ENCODE measurements at regions not wholly inside any gene's neighbourhood (a gene's known extent, or its start where the extent isn't known, plus 50 kb on each side); places are given as distances from the start of the nearest gene placed in this dataset.

GRCh38 chr9:90423661-90424193, 218.9 kb downstream of the DIRAS2 start:
- Histone ChIP-seq H3K36me3 (ENCODE audit: insufficient read depth, low read length) (no peaks in the 10 kb centered on the region), H3K27ac (ENCODE audit: low read depth, low read length, poor library complexity, severe bottlenecking) (no peak overlapping the region), H3K79me2 (ENCODE audit: insufficient read depth, low read depth, low read length) (no peaks in the 10 kb centered on the region), H4K20me1 (ENCODE audit: insufficient read depth, low read length) (no peaks in the 10 kb centered on the region), H2AFZ (ENCODE audit: low read length) (no peak overlapping the region), H3K9me2 (ENCODE audit: insufficient read depth, low read length) (no peaks in the 10 kb centered on the region), H3K4me1 (ENCODE audit: insufficient read depth, low read length, poor library complexity, severe bottlenecking) (no peaks in the 10 kb centered on the region), H3K4me3 (ENCODE audit: low read depth, low read length, poor library complexity, severe bottlenecking) (no peak overlapping the region), H3K4me2 (ENCODE audit: low read length) (no peak overlapping the region), H3K9me3 (ENCODE audit: low read length) (no peaks in the 10 kb centered on the region)
- no peak for DNase-seq (ENCODE audit: low spot score)
- ChIA-PET CTCF (ENCODE audit: unreplicated experiment) (no interaction called here), POLR2A (no interaction called here)
- TF ChIP-seq EZH2phosphoT487 (IDR thresholded peaks at IDR 0.05; ENCODE audit: borderline replicate concordance, low read depth, low read length): no peak
- TF ChIP-seq CTCF (conservative IDR thresholded peaks at IDR 0.05; ENCODE audit: low read length): no peak
- no TSS peak for BruUV-seq (replicated peaks)
- intact Hi-C loops (cut with micrococcal nuclease; ENCODE audit: unreplicated experiment): loop anchor here (10.0 kb wide), 1 partner anchor 71 kb away; no protein-coding TSS in a partner anchor

- ChIA-PET CTCF (ENCODE audit: unreplicated experiment) (no interaction called here), POLR2A (no interaction called here)
- DNase-seq (ENCODE audit: low spot score): no peak
- intact Hi-C loops (cut with micrococcal nuclease; ENCODE audit: unreplicated experiment): loop anchor here (10.0 kb wide), 1 partner anchor 66 kb away; no protein-coding TSS in a partner anchor
- H2AFZ ChIP-seq (ENCODE audit: low read length): no peak overlapping the region
- H3K4me2 ChIP-seq (ENCODE audit: low read length): no peak overlapping the region
- TF ChIP-seq EZH2phosphoT487 (IDR thresholded peaks at IDR 0.05; ENCODE audit: borderline replicate concordance, low read depth, low read length) (no peak), CTCF (conservative IDR thresholded peaks at IDR 0.05; ENCODE audit: low read length) (no peak)
- H3K36me3 ChIP-seq (ENCODE audit: insufficient read depth, low read length): no peaks in the 10 kb centered on the region
- H3K4me3 ChIP-seq (ENCODE audit: low read depth, low read length, poor library complexity, severe bottlenecking): no peak overlapping the region
- H3K27ac ChIP-seq (ENCODE audit: low read depth, low read length, poor library complexity, severe bottlenecking): no peak overlapping the region
- no TSS peak for BruUV-seq (replicated peaks)
- no peaks in the 10 kb centered on the region for H4K20me1 ChIP-seq (ENCODE audit: insufficient read depth, low read length)
- H3K79me2 ChIP-seq (ENCODE audit: insufficient read depth, low read depth, low read length): no peaks in the 10 kb centered on the region
- no peaks in the 10 kb centered on the region for H3K9me3 ChIP-seq (ENCODE audit: low read length)
- no peaks in the 10 kb centered on the region for H3K9me2 ChIP-seq (ENCODE audit: insufficient read depth, low read length)
- H3K4me1 ChIP-seq (ENCODE audit: insufficient read depth, low read length, poor library complexity, severe bottlenecking): no peaks in the 10 kb centered on the region
Measured at GRCh38 chr9:90428517-90428916, 214.1 kb downstream of the DIRAS2 start.

GRCh38 chr9:90432951-90433350, 209.7 kb downstream of the DIRAS2 start:
- H3K27ac ChIP-seq (ENCODE audit: low read depth, low read length, poor library complexity, severe bottlenecking): no peak overlapping the region
- ChIA-PET POLR2A (no interaction called here), CTCF (ENCODE audit: unreplicated experiment) (no interaction called here)
- no peak overlapping the region for H3K4me3 ChIP-seq (ENCODE audit: low read depth, low read length, poor library complexity, severe bottlenecking)
- H3K36me3 ChIP-seq (ENCODE audit: insufficient read depth, low read length): no peaks in the 10 kb centered on the region
- no peak for DNase-seq (ENCODE audit: low spot score)
- BruUV-seq (replicated peaks): no TSS peak
- intact Hi-C loops (cut with micrococcal nuclease; ENCODE audit: unreplicated experiment): no loop called here
- H4K20me1 ChIP-seq (ENCODE audit: insufficient read depth, low read length): no peaks in the 10 kb centered on the region
- H3K4me1 ChIP-seq (ENCODE audit: insufficient read depth, low read length, poor library complexity, severe bottlenecking): no peaks in the 10 kb centered on the region
- H3K4me2 ChIP-seq (ENCODE audit: low read length): no peak overlapping the region
- H3K9me3 ChIP-seq (ENCODE audit: low read length): no peaks in the 10 kb centered on the region
- H3K79me2 ChIP-seq (ENCODE audit: insufficient read depth, low read depth, low read length): no peaks in the 10 kb centered on the region
- no peak overlapping the region for H2AFZ ChIP-seq (ENCODE audit: low read length)
- TF ChIP-seq CTCF (conservative IDR thresholded peaks at IDR 0.05; ENCODE audit: low read length): no peak
- no peak for TF ChIP-seq EZH2phosphoT487 (IDR thresholded peaks at IDR 0.05; ENCODE audit: borderline replicate concordance, low read depth, low read length)
- no peaks in the 10 kb centered on the region for H3K9me2 ChIP-seq (ENCODE audit: insufficient read depth, low read length)

Data from OCI-LY7 (cell line).